DMS53 (cell line): ENCODE measurements at regions not wholly inside any gene's neighbourhood (a gene's known extent, or its start where the extent isn't known, plus 50 kb on each side); places are given as distances from the start of the nearest gene placed in this dataset.
A peak's percentile ranks its signal among the peaks of the same experiment; 100 is the strongest.
"Not testable (repeated sequence)": the region's sequence is repeated elsewhere in the genome, so short reads cannot be mapped to it uniquely, and the experiment has no call there.

ENCODE experiments used
- DNase-seq: peaks from one replicate; lab custom pipeline; 2025; lab: John Stamatoyannopoulos, UW

GRCh38 chr2:225244933-225245332 lies 154.6 kb upstream of the NYAP2 start:
- DNase-seq, result no peak

- no peak for DNase-seq
Measured at GRCh38 chr2:225236769-225237323, 162.7 kb upstream of the NYAP2 start.

GRCh38 chr2:225233234-225233633 lies 166.3 kb upstream of the NYAP2 start:
- no peak for DNase-seq

GRCh38 chr2:225231900-225232299 lies 167.6 kb upstream of the NYAP2 start:
- DNase-seq, result no peak

GRCh38 chr2:225229346-225229745 lies 170.2 kb upstream of the NYAP2 start:
- DNase-seq, result not testable (repeated sequence)

GRCh38 chr2:225226441-225226840 lies 173.1 kb upstream of the NYAP2 start:
- no peak for DNase-seq

GRCh38 chr2:225223301-225223700 lies 176.2 kb upstream of the NYAP2 start:
- DNase-seq, result no peak

GRCh38 chr2:225207471-225207870 lies 165.2 kb upstream of the DOCK10 start:
- no peak for DNase-seq

- no peak for DNase-seq
Measured at GRCh38 chr2:225207043-225207442, 164.8 kb upstream of the DOCK10 start.

- DNase-seq, result no peak
Measured at GRCh38 chr2:225196579-225196978, 154.3 kb upstream of the DOCK10 start.

- DNase-seq, result no peak
Measured at GRCh38 chr2:225192869-225193268, 150.6 kb upstream of the DOCK10 start.

- no peak for DNase-seq
Measured at GRCh38 chr2:225190987-225191386, 148.7 kb upstream of the DOCK10 start.

GRCh38 chr2:225184948-225185347 lies 142.7 kb upstream of the DOCK10 start:
- DNase-seq, result no peak

- DNase-seq, result no peak
Measured at GRCh38 chr2:225182126-225182525, 139.9 kb upstream of the DOCK10 start.

- DNase-seq, result peak; percentile 27
Measured at GRCh38 chr2:225177098-225177497, 134.8 kb upstream of the DOCK10 start.

GRCh38 chr2:225173909-225174308 lies 131.6 kb upstream of the DOCK10 start:
- no peak for DNase-seq

GRCh38 chr2:225171350-225171749 lies 129.1 kb upstream of the DOCK10 start:
- DNase-seq, result no peak

GRCh38 chr2:225170162-225170561 lies 127.9 kb upstream of the DOCK10 start:
- no peak for DNase-seq

- no peak for DNase-seq
Measured at GRCh38 chr2:225169396-225169795, 127.1 kb upstream of the DOCK10 start.

GRCh38 chr2:225165052-225165451 lies 122.8 kb upstream of the DOCK10 start:
- DNase-seq, result no peak

GRCh38 chr2:225164401-225165050 lies 122.3 kb upstream of the DOCK10 start:
- DNase-seq, result no peak

- no peak for DNase-seq
Measured at GRCh38 chr2:225158360-225158759, 116.1 kb upstream of the DOCK10 start.

GRCh38 chr2:225156853-225157451 lies 114.7 kb upstream of the DOCK10 start:
- DNase-seq, result no peak

GRCh38 chr2:225140723-225141122 lies 98.5 kb upstream of the DOCK10 start:
- DNase-seq, result no peak
